ENCODE measurements at regions not wholly inside any gene's neighbourhood (a gene's known extent, or its start where the extent isn't known, plus 50 kb on each side); places are given as distances from the start of the nearest gene placed in this dataset.

DNA sequence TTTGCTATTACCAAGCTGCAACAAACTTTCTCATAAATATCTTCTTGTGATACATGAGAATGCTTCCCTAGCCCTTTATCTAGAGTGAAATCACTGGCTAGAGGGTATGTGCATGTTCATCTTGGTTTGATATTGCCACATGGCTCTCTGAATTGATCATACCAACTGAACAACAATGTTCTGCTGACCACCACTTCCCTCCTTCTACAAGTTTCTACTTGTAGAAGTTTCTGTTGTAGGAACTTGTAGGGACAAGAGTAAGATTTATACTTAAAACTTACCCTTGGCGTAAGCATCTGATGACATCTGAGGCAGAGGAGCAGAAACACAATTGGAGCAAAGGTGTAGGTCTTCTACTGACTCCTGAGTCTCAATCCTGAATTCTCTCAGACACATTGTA is 86.3 kb upstream of the FAM13C start:
- TF ChIP-seq POLR2A (IDR thresholded peaks at IDR 0.05) (no peak), CTCF (IDR thresholded peaks at IDR 0.05) (no peak)

Data from right lobe of liver (tissue), 4 donors.